CD4-positive, alpha-beta T cell treated with Interleukin-10 for 1 hour (primary cell): ENCODE measurements at regions not wholly inside any gene's neighbourhood (a gene's known extent, or its start where the extent isn't known, plus 50 kb on each side); places are given as distances from the start of the nearest gene placed in this dataset.

Source experiments
- DNase-seq: peaks from one replicate; pipeline ENCODE4 v3.0.0-alpha.2; 2020

- no peak for DNase-seq
Measured at GRCh38 chr15:81507831-81508230, 133.8 kb upstream of the TMC3 start.

GRCh38 chr15:81506936-81507335 lies 132.9 kb upstream of the TMC3 start:
- DNase-seq = no peak

- no peak for DNase-seq
Measured at GRCh38 chr15:81506071-81506470, 132.1 kb upstream of the TMC3 start.

GRCh38 chr15:81504170-81504905 lies 130.3 kb upstream of the TMC3 start:
- no peak for DNase-seq

GRCh38 chr15:81502439-81502838 lies 128.4 kb upstream of the TMC3 start:
- no peak for DNase-seq

- no peak for DNase-seq
Measured at GRCh38 chr15:81500081-81500480, 126.1 kb upstream of the TMC3 start.

GRCh38 chr15:81498294-81498693 lies 124.3 kb upstream of the TMC3 start:
- DNase-seq = no peak

- no peak for DNase-seq
Measured at GRCh38 chr15:81497238-81497637, 123.2 kb upstream of the TMC3 start.

GRCh38 chr15:81495780-81496467 lies 121.9 kb upstream of the TMC3 start:
- no peak for DNase-seq

- no peak for DNase-seq
Measured at GRCh38 chr15:81492969-81493645, 119.1 kb upstream of the TMC3 start.

GRCh38 chr15:81492331-81492968 lies 118.4 kb upstream of the TMC3 start:
- DNase-seq = no peak

- no peak for DNase-seq
Measured at GRCh38 chr15:81491414-81492096, 117.5 kb upstream of the TMC3 start.

GRCh38 chr15:81485806-81486205 lies 111.8 kb upstream of the TMC3 start:
- no peak for DNase-seq

- no peak for DNase-seq
Measured at GRCh38 chr15:81484086-81484955, 110.3 kb upstream of the TMC3 start.

- no peak for DNase-seq
Measured at GRCh38 chr15:81483496-81483895, 109.5 kb upstream of the TMC3 start.

- DNase-seq = no peak
Measured at GRCh38 chr15:81481346-81481745, 107.3 kb upstream of the TMC3 start.

GRCh38 chr15:81480645-81481053 lies 106.6 kb upstream of the TMC3 start:
- DNase-seq = peak; percentile 61

- DNase-seq = no peak
Measured at GRCh38 chr15:81478354-81478753, 104.3 kb upstream of the TMC3 start.

GRCh38 chr15:81475926-81476325 lies 101.9 kb upstream of the TMC3 start:
- DNase-seq = no peak

GRCh38 chr15:81475471-81475870 lies 101.5 kb upstream of the TMC3 start:
- DNase-seq = no peak

GRCh38 chr15:81473946-81474345 lies 99.9 kb upstream of the TMC3 start:
- no peak for DNase-seq

- no peak for DNase-seq
Measured at GRCh38 chr15:81473177-81473576, 99.2 kb upstream of the TMC3 start.
